ENCODE measurements at regions not wholly inside any gene's neighbourhood (a gene's known extent, or its start where the extent isn't known, plus 50 kb on each side); places are given as distances from the start of the nearest gene placed in this dataset.

DNA sequence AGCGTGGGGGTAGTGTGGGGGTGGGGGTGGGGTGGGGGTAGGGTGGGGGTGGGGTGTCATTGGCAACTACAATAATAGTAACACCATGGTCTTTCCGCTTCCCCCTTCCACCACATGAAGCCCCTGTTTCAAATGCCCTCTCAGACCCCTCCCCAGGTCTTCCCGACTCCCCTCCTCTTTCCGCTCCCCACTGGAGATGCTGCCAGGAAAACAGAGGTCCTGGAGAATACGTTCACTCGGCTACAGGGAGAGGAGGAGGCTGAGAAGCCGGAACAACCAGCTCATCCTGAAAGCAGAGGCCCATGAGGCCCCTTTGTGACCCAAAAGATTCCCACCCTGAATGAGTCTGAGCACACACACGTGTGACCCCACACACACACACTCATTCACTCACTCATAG, 75.4 kb downstream of the CPN2 start:
- ATAC-seq (ENCODE audit: low FRiP score in 2 of 2) = no peak

DNA sequence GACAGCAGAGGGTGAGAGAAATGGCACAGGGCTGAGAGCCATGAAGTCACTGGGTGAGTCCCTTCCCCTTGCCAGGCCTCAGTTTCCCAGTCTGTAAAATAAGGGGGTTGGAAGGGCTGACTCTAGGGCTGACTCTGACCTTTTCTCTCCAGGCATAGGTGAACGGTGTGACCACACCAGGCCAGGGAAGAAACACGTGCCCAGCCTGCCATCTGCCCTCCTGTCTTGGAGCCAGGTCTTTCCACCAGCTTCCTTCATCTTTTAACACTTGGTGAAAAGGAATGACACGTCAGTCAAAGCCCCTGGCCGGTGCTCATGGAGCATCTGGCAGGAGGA, 74.4 kb downstream of the CPN2 start:
- TF ChIP-seq, protein P1, sequence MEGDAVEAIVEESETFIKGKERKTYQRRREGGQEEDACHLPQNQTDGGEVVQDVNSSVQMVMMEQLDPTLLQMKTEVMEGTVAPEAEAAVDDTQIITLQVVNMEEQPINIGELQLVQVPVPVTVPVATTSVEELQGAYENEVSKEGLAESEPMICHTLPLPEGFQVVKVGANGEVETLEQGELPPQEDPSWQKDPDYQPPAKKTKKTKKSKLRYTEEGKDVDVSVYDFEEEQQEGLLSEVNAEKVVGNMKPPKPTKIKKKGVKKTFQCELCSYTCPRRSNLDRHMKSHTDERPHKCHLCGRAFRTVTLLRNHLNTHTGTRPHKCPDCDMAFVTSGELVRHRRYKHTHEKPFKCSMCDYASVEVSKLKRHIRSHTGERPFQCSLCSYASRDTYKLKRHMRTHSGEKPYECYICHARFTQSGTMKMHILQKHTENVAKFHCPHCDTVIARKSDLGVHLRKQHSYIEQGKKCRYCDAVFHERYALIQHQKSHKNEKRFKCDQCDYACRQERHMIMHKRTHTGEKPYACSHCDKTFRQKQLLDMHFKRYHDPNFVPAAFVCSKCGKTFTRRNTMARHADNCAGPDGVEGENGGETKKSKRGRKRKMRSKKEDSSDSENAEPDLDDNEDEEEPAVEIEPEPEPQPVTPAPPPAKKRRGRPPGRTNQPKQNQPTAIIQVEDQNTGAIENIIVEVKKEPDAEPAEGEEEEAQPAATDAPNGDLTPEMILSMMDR (IDR thresholded peaks at IDR 0.05) = no peak
- TF ChIP-seq EP300 (IDR thresholded peaks at IDR 0.05) (no peak), POLR2A (IDR thresholded peaks at IDR 0.05) (no peak), POLR2AphosphoS5 (IDR thresholded peaks at IDR 0.05) (no peak)
- H3K27me3 ChIP-seq = no peaks in the 10 kb centered on the region
- H3K4me3 ChIP-seq = no peak overlapping the region
- no peak for ATAC-seq (ENCODE audit: low FRiP score in 2 of 2)
- H3K4me1 ChIP-seq = peaks cover 14 to 30% (median 23%) of the 10 kb centered on the region in 4 donors
- H3K27ac ChIP-seq = peak overlapping the region in 2 of 4 donors; percentile 64 to 66
- WGBS, 2 donors = 67 to 72% methylated on average over 3 to 4 of the region's 4 CpGs
- H3K9me3 ChIP-seq = no peaks in the 10 kb centered on the region
- DNase-seq = no peak
- H3K36me3 ChIP-seq = no peaks in the 10 kb centered on the region

More for the DNA sequence above, 75.4 kb downstream of the CPN2 start:
- Histone ChIP-seq H3K27me3 (no peaks in the 10 kb centered on the region), H3K4me1 (peaks cover 23 to 39% (median 32%) of the 10 kb centered on the region in 4 donors), H3K9me3 (no peaks in the 10 kb centered on the region), H3K4me3 (no peak overlapping the region), H3K36me3 (no peaks in the 10 kb centered on the region), H3K27ac (peak overlapping the region in 1 of 4 donors; percentile 19)
- no peak for TF ChIP-seq EP300 (IDR thresholded peaks at IDR 0.05)
- TF ChIP-seq POLR2A (IDR thresholded peaks at IDR 0.05) = no peak
- TF ChIP-seq, protein P1 (IDR thresholded peaks at IDR 0.05) = no peak
- no peak for TF ChIP-seq POLR2AphosphoS5 (IDR thresholded peaks at IDR 0.05)
- DNase-seq = no peak
- WGBS, 2 donors = 78 to 81% methylated on average over 6 of the region's 8 CpGs

DNA sequence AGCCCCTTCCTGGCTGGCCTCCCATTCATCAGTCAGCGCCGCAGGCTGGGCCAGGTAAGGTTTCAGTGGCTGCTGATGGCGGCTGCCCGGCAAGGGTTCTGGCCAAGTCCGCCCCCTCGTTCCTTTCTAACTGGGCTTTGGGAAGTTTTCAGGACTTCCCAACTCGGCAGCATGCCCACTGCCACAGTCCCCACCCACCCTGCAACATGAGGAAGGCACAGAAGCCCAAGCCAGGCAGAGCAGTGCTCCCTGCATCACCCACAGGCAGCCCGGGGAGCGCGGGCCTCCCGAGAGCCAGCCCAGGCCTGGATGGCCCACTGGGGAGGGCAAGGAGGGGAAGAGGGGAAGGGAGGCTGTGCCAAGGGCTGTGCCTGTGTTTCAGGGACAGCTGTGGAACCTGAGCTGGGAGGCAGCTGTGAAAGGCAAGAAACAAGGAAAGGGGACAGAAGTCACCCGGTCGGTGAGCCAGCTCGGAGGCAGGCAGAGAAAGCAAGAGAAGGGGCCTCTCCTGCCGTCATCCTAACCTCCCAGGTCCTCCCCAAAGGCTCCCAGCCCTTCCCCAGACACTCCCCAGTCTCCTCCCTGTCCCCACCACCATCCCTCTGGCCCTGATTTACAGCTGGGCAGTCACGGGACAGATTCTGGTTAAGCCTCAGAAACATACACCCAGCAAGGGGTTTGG, 73.9 kb downstream of the CPN2 start:
- H3K36me3 ChIP-seq = no peaks in the 10 kb centered on the region
- peak in 1 of 2 donors; percentile 61 for ATAC-seq (ENCODE audit: low FRiP score in 2 of 2)
- no peak overlapping the region for H3K4me3 ChIP-seq
- no peaks in the 10 kb centered on the region for H3K27me3 ChIP-seq
- no peaks in the 10 kb centered on the region for H3K9me3 ChIP-seq
- peak overlapping the region in 3 of 4 donors; percentile 57 to 66 (median 64) for H3K27ac ChIP-seq
- TF ChIP-seq POLR2A (IDR thresholded peaks at IDR 0.05) (no peak), POLR2AphosphoS5 (IDR thresholded peaks at IDR 0.05) (no peak), EP300 (IDR thresholded peaks at IDR 0.05) (no peak)
- TF ChIP-seq, protein P1 (IDR thresholded peaks at IDR 0.05) = no peak
- peak in 1 of 2 donors; percentile 74 for DNase-seq
- 57 to 66% methylated on average over 8 to 16 of the region's 16 CpGs for WGBS, 2 donors
- H3K4me1 ChIP-seq = peaks cover 11 to 30% (median 19%) of the 10 kb centered on the region in 4 donors

DNA sequence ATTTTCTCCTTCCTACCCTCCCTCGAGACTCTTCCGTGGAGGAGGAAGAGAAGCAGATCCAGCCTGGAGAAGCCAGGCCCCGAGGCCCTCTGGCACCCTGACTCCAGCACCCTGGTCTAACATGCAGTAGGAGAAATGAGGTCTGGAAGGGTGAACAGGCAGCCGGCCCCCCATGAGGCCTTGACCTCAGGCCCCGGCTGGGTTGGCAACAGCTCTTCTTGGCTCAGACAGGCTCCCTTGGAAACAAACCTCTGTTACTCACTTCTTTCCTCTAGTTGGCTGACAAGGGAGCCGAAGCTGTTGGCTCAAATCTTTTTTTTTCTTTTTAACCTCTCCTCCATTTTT, 73.4 kb downstream of the CPN2 start:
- no peak overlapping the region for H3K4me3 ChIP-seq
- peaks cover 11 to 31% (median 19%) of the 10 kb centered on the region in 4 donors for H3K4me1 ChIP-seq
- H3K9me3 ChIP-seq = no peaks in the 10 kb centered on the region
- 35 to 49% methylated on average over 5 to 6 of the region's 6 CpGs for WGBS, 2 donors
- H3K27ac ChIP-seq = peak overlapping the region in 3 of 4 donors; percentile 57 to 66 (median 64)
- TF ChIP-seq EP300 (IDR thresholded peaks at IDR 0.05) (no peak), POLR2AphosphoS5 (IDR thresholded peaks at IDR 0.05) (no peak), POLR2A (IDR thresholded peaks at IDR 0.05) (no peak)
- TF ChIP-seq, protein P1 (IDR thresholded peaks at IDR 0.05) = no peak
- H3K27me3 ChIP-seq = no peaks in the 10 kb centered on the region
- DNase-seq = peak in 1 of 2 donors; percentile 48
- no peaks in the 10 kb centered on the region for H3K36me3 ChIP-seq
- ATAC-seq (ENCODE audit: low FRiP score in 2 of 2) = peak in 1 of 2 donors; percentile 68
